Trophoblast cell (in vitro differentiated cells and primary cell): ENCODE measurements at regions not wholly inside any gene's neighbourhood (a gene's known extent, or its start where the extent isn't known, plus 50 kb on each side); places are given as distances from the start of the nearest gene placed in this dataset.

Experiments used
- DNase-seq, 2 donors: peaks; one replicate each; pipeline ENCODE4 v3.0.0-alpha.2; 2016
- H2AFZ ChIP-seq: 2 replicates; pipeline ENCODE4 v1.6.1; 2013; ENCODE audit warnings: low read length, moderate library complexity, mild to moderate bottlenecking; ENCODE audit not compliant: insufficient read depth, poor library complexity
- H2AK5ac ChIP-seq: 2 replicates; pipeline ENCODE4 v1.6.1; 2013; ENCODE audit warnings: mild to moderate bottlenecking, low read length
- H2BK120ac ChIP-seq: 2 replicates; pipeline ENCODE4 v1.6.1; 2013; ENCODE audit warnings: low read length, mild to moderate bottlenecking, moderate library complexity; ENCODE audit not compliant: insufficient read depth, poor library complexity
- H2BK12ac ChIP-seq: 2 replicates; pipeline ENCODE4 v1.6.1; 2013; ENCODE audit warnings: mild to moderate bottlenecking, low read length, moderate library complexity
- H2BK5ac ChIP-seq: 2 replicates; pipeline ENCODE4 v1.6.1; 2013; ENCODE audit warnings: low read length, low read depth, moderate library complexity, mild to moderate bottlenecking; ENCODE audit not compliant: poor library complexity
- H3K14ac ChIP-seq: 2 replicates; pipeline ENCODE4 v1.6.1; 2013; ENCODE audit warnings: mild to moderate bottlenecking, low read length
- H3K18ac ChIP-seq: 2 replicates; pipeline ENCODE4 v1.6.1; 2013; ENCODE audit warnings: mild to moderate bottlenecking, low read length
- H3K23ac ChIP-seq: 2 replicates; pipeline ENCODE4 v1.6.1; 2013; ENCODE audit warnings: low read length
- H3K27ac ChIP-seq: 2 replicates; pipeline ENCODE4 v1.5.1; 2013; ENCODE audit warnings: low read depth, mild to moderate bottlenecking, inconsistent platforms, low read length, moderate library complexity
- H3K27me3 ChIP-seq: 2 replicates; pipeline ENCODE4 v1.6.1; 2013; ENCODE audit warnings: inconsistent platforms, mild to moderate bottlenecking, low read length, moderate library complexity; ENCODE audit not compliant: insufficient read depth
- H3K36me3 ChIP-seq, 2 experiments: 1 replicate in 1 of 2; 2 replicates in 1 of 2; pipeline ENCODE4 v1.6.1; 2013; ENCODE audit warnings: low read length in 2 of 2, mild to moderate bottlenecking in 2 of 2, moderate library complexity in 1 of 2; ENCODE audit not compliant: insufficient read depth in 2 of 2, control insufficient read depth in 1 of 2
- H3K4ac ChIP-seq: 2 replicates; pipeline ENCODE4 v1.6.1; 2013; ENCODE audit warnings: low read depth, mild to moderate bottlenecking, low read length, moderate library complexity
- H3K4me1 ChIP-seq, 2 experiments: 1 replicate in 1 of 2; 2 replicates in 1 of 2; pipeline ENCODE4 v1.6.1; 2013; ENCODE audit warnings: low read length in 2 of 2, mild to moderate bottlenecking in 2 of 2, moderate library complexity in 1 of 2; ENCODE audit not compliant: insufficient read depth in 2 of 2, control insufficient read depth in 1 of 2
- H3K4me2 ChIP-seq: 2 replicates; pipeline ENCODE4 v1.6.1; 2013; ENCODE audit warnings: inconsistent platforms, mild to moderate bottlenecking, low read length, moderate library complexity
- H3K4me3 ChIP-seq: 2 replicates; pipeline ENCODE4 v1.5.1; 2013; ENCODE audit warnings: mild to moderate bottlenecking, low read depth, low read length, inconsistent platforms
- H3K79me1 ChIP-seq: one replicate; pipeline ENCODE4 v1.6.1; 2013; ENCODE audit warnings: low read length
- H3K79me2 ChIP-seq: 2 replicates; pipeline ENCODE4 v1.6.1; 2013; ENCODE audit warnings: low read length, mild to moderate bottlenecking; ENCODE audit not compliant: control insufficient read depth, insufficient read depth, poor library complexity
- H3K9ac ChIP-seq: 2 replicates; pipeline ENCODE4 v1.6.1; 2013; ENCODE audit warnings: mild to moderate bottlenecking, low read length
- H3K9me3 ChIP-seq: 2 replicates; pipeline ENCODE4 v1.6.1; 2013; ENCODE audit warnings: low read depth, mild to moderate bottlenecking, control low read depth, inconsistent platforms, low read length; ENCODE audit not compliant: insufficient read depth
- H4K12ac ChIP-seq: 2 replicates; pipeline ENCODE4 v1.6.1; 2013; ENCODE audit warnings: low read depth, mild to moderate bottlenecking, low read length, moderate library complexity
- H4K8ac ChIP-seq: 2 replicates; pipeline ENCODE4 v1.6.1; 2013; ENCODE audit warnings: low read depth, mild to moderate bottlenecking, low read length, moderate library complexity
- H4K91ac ChIP-seq: one replicate; pipeline ENCODE4 v1.6.1; 2013; ENCODE audit warnings: low read depth, mild to moderate bottlenecking, low read length, moderate library complexity
- WGBS: extraction: QIAGEN DNeasy Blood & Tissue Kit; methylation state at CpG from one replicate; pipeline ENCODE4 v1.1.7; 2013; ENCODE audit warnings: missing lambda C conversion rate; ENCODE audit not compliant: insufficient read length, insufficient coverage; ENCODE audit errors: extremely low coverage; 5-methylcytosine and 5-hydroxymethylcytosine counted together

- H4K8ac ChIP-seq = no peak overlapping the region
- no peak overlapping the region for H3K23ac ChIP-seq
- no peak overlapping the region for H3K4me2 ChIP-seq
- H3K4ac ChIP-seq = no peak overlapping the region
- H4K12ac ChIP-seq = no peak overlapping the region
- H3K9ac ChIP-seq = no peak overlapping the region
- no peak overlapping the region for H2AK5ac ChIP-seq
- no peaks in the 10 kb centered on the region for H3K79me2 ChIP-seq
- H3K27me3 ChIP-seq = no peaks in the 10 kb centered on the region
- no peak overlapping the region for H4K91ac ChIP-seq
- H3K36me3 ChIP-seq = no peaks in the 10 kb centered on the region
- H2BK120ac ChIP-seq = no peak overlapping the region
- no peak overlapping the region for H2BK12ac ChIP-seq
- no peak for DNase-seq
- H3K4me3 ChIP-seq = no peak overlapping the region
- no peak overlapping the region for H3K27ac ChIP-seq
- no peak overlapping the region for H3K14ac ChIP-seq
- H2BK5ac ChIP-seq = no peak overlapping the region
- H3K79me1 ChIP-seq = no peaks in the 10 kb centered on the region
- no peak overlapping the region for H3K18ac ChIP-seq
- no peaks in the 10 kb centered on the region for H3K9me3 ChIP-seq
- no peak overlapping the region for H2AFZ ChIP-seq
- no CpG with 5 or more reads among the region's 7 CpGs for WGBS
- no peaks in the 10 kb centered on the region for H3K4me1 ChIP-seq
Measured at GRCh38 chr2:161032635-161033034, 127.6 kb upstream of the TANK start.

GRCh38 chr2:161033059-161033660 is 127.1 kb upstream of the TANK start:
- H3K79me1 ChIP-seq = no peaks in the 10 kb centered on the region
- WGBS = no CpG with 5 or more reads among the region's 2 CpGs
- H4K12ac ChIP-seq = no peak overlapping the region
- H3K14ac ChIP-seq = no peak overlapping the region
- no peak overlapping the region for H3K9ac ChIP-seq
- H2BK5ac ChIP-seq = no peak overlapping the region
- no peaks in the 10 kb centered on the region for H3K9me3 ChIP-seq
- H2BK12ac ChIP-seq = no peak overlapping the region
- H3K4ac ChIP-seq = no peak overlapping the region
- no peak overlapping the region for H3K27ac ChIP-seq
- H3K18ac ChIP-seq = no peak overlapping the region
- DNase-seq = no peak
- no peak overlapping the region for H2BK120ac ChIP-seq
- no peak overlapping the region for H4K8ac ChIP-seq
- no peak overlapping the region for H3K23ac ChIP-seq
- no peaks in the 10 kb centered on the region for H3K4me1 ChIP-seq
- no peak overlapping the region for H2AFZ ChIP-seq
- no peaks in the 10 kb centered on the region for H3K27me3 ChIP-seq
- no peaks in the 10 kb centered on the region for H3K79me2 ChIP-seq
- no peak overlapping the region for H3K4me3 ChIP-seq
- H2AK5ac ChIP-seq = no peak overlapping the region
- H3K36me3 ChIP-seq = no peaks in the 10 kb centered on the region
- H4K91ac ChIP-seq = no peak overlapping the region
- no peak overlapping the region for H3K4me2 ChIP-seq

- H4K91ac ChIP-seq = no peak overlapping the region
- H3K4me1 ChIP-seq = no peaks in the 10 kb centered on the region
- no peak overlapping the region for H4K12ac ChIP-seq
- no peak overlapping the region for H3K4me2 ChIP-seq
- H2AK5ac ChIP-seq = no peak overlapping the region
- no peak overlapping the region for H3K4me3 ChIP-seq
- no peaks in the 10 kb centered on the region for H3K79me1 ChIP-seq
- H3K9ac ChIP-seq = no peak overlapping the region
- no peaks in the 10 kb centered on the region for H3K9me3 ChIP-seq
- no CpG with 5 or more reads among the region's 1 CpG for WGBS
- no peak overlapping the region for H3K14ac ChIP-seq
- H3K4ac ChIP-seq = no peak overlapping the region
- H2BK5ac ChIP-seq = no peak overlapping the region
- H3K27ac ChIP-seq = no peak overlapping the region
- H4K8ac ChIP-seq = no peak overlapping the region
- no peaks in the 10 kb centered on the region for H3K79me2 ChIP-seq
- H2BK12ac ChIP-seq = no peak overlapping the region
- DNase-seq = no peak
- H3K18ac ChIP-seq = no peak overlapping the region
- H2BK120ac ChIP-seq = no peak overlapping the region
- H3K27me3 ChIP-seq = no peaks in the 10 kb centered on the region
- H2AFZ ChIP-seq = no peak overlapping the region
- no peak overlapping the region for H3K23ac ChIP-seq
- no peaks in the 10 kb centered on the region for H3K36me3 ChIP-seq
Measured at GRCh38 chr2:161036926-161037325, 123.3 kb upstream of the TANK start.

GRCh38 chr2:161039071-161039470 is 121.2 kb upstream of the TANK start:
- Histone ChIP-seq H3K4me2 (no peak overlapping the region), H4K12ac (no peak overlapping the region), H2BK12ac (no peak overlapping the region)

More at GRCh38 chr2:161039071-161039470, 121.2 kb upstream of the TANK start:
- H3K27me3 ChIP-seq = no peaks in the 10 kb centered on the region
- H3K23ac ChIP-seq = peak overlapping the region; percentile 3
- H2BK5ac ChIP-seq = no peak overlapping the region
- no peak overlapping the region for H4K8ac ChIP-seq
- H3K4me1 ChIP-seq = no peaks in the 10 kb centered on the region
- no peak overlapping the region for H3K18ac ChIP-seq
- H3K79me1 ChIP-seq = no peaks in the 10 kb centered on the region
- H3K4ac ChIP-seq = no peak overlapping the region
- no peaks in the 10 kb centered on the region for H3K79me2 ChIP-seq
- H3K36me3 ChIP-seq = no peaks in the 10 kb centered on the region
- WGBS = no CpG with 5 or more reads among the region's 5 CpGs
- no peak overlapping the region for H2BK120ac ChIP-seq
- H3K9me3 ChIP-seq = no peaks in the 10 kb centered on the region
- H3K27ac ChIP-seq = no peak overlapping the region
- no peak overlapping the region for H3K4me3 ChIP-seq
- no peak overlapping the region for H3K14ac ChIP-seq
- no peak overlapping the region for H2AK5ac ChIP-seq
- H2AFZ ChIP-seq = no peak overlapping the region
- no peak for DNase-seq
- no peak overlapping the region for H3K9ac ChIP-seq
- no peak overlapping the region for H4K91ac ChIP-seq
